ENCODE measurements at regions not wholly inside any gene's neighbourhood (a gene's known extent, or its start where the extent isn't known, plus 50 kb on each side); places are given as distances from the start of the nearest gene placed in this dataset.

- TF ChIP-seq CTCF (IDR thresholded peaks at IDR 0.05) (no peak), POLR2A (IDR thresholded peaks at IDR 0.05) (no peak)
- Histone ChIP-seq H3K27ac (no peak overlapping the region), H3K9me3 (no peaks in the 10 kb centered on the region), H3K36me3 (no peaks in the 10 kb centered on the region), H3K27me3 (no peaks in the 10 kb centered on the region), H3K4me1 (no peaks in the 10 kb centered on the region), H3K4me3 (no peak overlapping the region)
- DNase-seq = no peak
- intact Hi-C loops (cut with DNase I; ENCODE audit: low total_unique reads) = no loop called here
Measured at GRCh38 chrX:39150220-39150619, 349.0 kb downstream of the MID1IP1 start.

GRCh38 chrX:39150621-39151020 is 349.4 kb downstream of the MID1IP1 start:
- no peaks in the 10 kb centered on the region for H3K36me3 ChIP-seq
- no peak overlapping the region for H3K27ac ChIP-seq
- intact Hi-C loops (cut with DNase I; ENCODE audit: low total_unique reads) = no loop called here
- TF ChIP-seq POLR2A (IDR thresholded peaks at IDR 0.05) = no peak
- TF ChIP-seq CTCF (IDR thresholded peaks at IDR 0.05) = no peak
- H3K4me3 ChIP-seq = no peak overlapping the region
- DNase-seq = no peak
- no peaks in the 10 kb centered on the region for H3K27me3 ChIP-seq
- no peaks in the 10 kb centered on the region for H3K4me1 ChIP-seq
- H3K9me3 ChIP-seq = no peaks in the 10 kb centered on the region

GRCh38 chrX:39152106-39152649 is 350.9 kb downstream of the MID1IP1 start:
- no peaks in the 10 kb centered on the region for H3K4me1 ChIP-seq
- intact Hi-C loops (cut with DNase I; ENCODE audit: low total_unique reads) = no loop called here
- H3K36me3 ChIP-seq = no peaks in the 10 kb centered on the region
- no peaks in the 10 kb centered on the region for H3K9me3 ChIP-seq
- no peak overlapping the region for H3K27ac ChIP-seq
- DNase-seq = no peak
- no peaks in the 10 kb centered on the region for H3K27me3 ChIP-seq
- H3K4me3 ChIP-seq = no peak overlapping the region
- TF ChIP-seq CTCF (IDR thresholded peaks at IDR 0.05) = peak in 1 of 4 experiments; percentile 5
- no peak for TF ChIP-seq POLR2A (IDR thresholded peaks at IDR 0.05)

GRCh38 chrX:39156051-39156450 is 354.8 kb downstream of the MID1IP1 start:
- TF ChIP-seq POLR2A (IDR thresholded peaks at IDR 0.05) = no peak
- Histone ChIP-seq H3K4me3 (no peak overlapping the region), H3K9me3 (no peaks in the 10 kb centered on the region), H3K27me3 (no peaks in the 10 kb centered on the region), H3K36me3 (no peaks in the 10 kb centered on the region), H3K27ac (no peak overlapping the region), H3K4me1 (no peaks in the 10 kb centered on the region)
- no peak for DNase-seq
- intact Hi-C loops (cut with DNase I; ENCODE audit: low total_unique reads) = no loop called here

DNA sequence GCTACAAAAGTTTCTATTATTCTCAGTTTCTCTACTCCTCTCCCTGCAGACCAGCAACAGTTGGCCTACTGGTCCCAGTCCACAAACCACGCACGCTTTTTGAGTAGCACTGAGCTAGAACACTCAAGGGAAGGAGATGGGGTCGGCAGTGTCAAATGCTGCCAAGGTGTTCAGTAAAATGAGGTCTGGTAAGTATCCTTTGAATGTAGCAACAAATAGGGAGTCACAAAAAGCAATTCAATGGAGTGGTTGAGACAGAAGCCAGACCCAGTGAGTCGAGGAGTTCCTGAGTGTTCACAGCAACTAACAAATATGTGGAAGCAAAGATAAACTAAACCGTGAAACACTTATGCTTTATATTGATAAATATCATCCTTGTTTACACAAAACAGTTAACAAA is 355.7 kb downstream of the MID1IP1 start:
- Histone ChIP-seq H3K9me3 (no peaks in the 10 kb centered on the region), H3K4me1 (no peaks in the 10 kb centered on the region), H3K27me3 (no peaks in the 10 kb centered on the region), H3K27ac (no peak overlapping the region), H3K36me3 (no peaks in the 10 kb centered on the region), H3K4me3 (no peak overlapping the region)
- intact Hi-C loops (cut with DNase I; ENCODE audit: low total_unique reads) = no loop called here
- TF ChIP-seq POLR2A (IDR thresholded peaks at IDR 0.05) (no peak), CTCF (IDR thresholded peaks at IDR 0.05) (no peak)
- DNase-seq = no peak

DNA sequence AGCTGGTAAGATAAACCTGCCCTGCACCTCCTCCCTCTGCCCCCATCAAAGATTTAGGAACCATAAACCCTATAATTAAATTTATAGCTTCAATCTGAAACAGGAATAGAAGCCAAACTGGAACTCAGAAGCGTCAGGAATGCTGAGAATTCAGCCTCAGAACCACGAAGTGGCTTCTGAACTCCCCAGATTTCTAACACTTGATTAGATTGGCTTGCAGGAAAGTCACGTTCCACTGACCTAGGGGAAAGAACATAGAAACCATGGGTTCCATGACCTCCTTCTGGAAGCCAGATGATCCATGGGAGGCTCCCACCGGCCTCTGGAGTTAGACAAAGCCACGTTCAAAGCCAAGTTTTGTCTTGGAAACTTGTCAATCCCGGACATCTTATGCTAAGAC is 356.5 kb downstream of the MID1IP1 start:
- Histone ChIP-seq H3K36me3 (no peaks in the 10 kb centered on the region), H3K27ac (no peak overlapping the region), H3K9me3 (no peaks in the 10 kb centered on the region), H3K4me1 (no peaks in the 10 kb centered on the region), H3K27me3 (no peaks in the 10 kb centered on the region), H3K4me3 (no peak overlapping the region)
- intact Hi-C loops (cut with DNase I; ENCODE audit: low total_unique reads) = no loop called here
- DNase-seq = no peak
- TF ChIP-seq CTCF (IDR thresholded peaks at IDR 0.05) (no peak), POLR2A (IDR thresholded peaks at IDR 0.05) (no peak)

Measured in uterus (tissue), 3 donors.